Peyer's patch (tissue), 4 donors: ENCODE measurements at regions not wholly inside any gene's neighbourhood (a gene's known extent, or its start where the extent isn't known, plus 50 kb on each side); places are given as distances from the start of the nearest gene placed in this dataset.

Experiments
- DNase-seq, 3 donors: peaks; one replicate each; pipeline ENCODE4 v3.0.0-alpha.2; 2017 to 2019
- H3K27ac ChIP-seq, 4 donors: fragments of 200-600 bp; sonication (generic); one replicate each; pipeline ENCODE4 v1.5.1; 2016 to 2019
- H3K27me3 ChIP-seq, 2 donors: fragments of 200-600 bp; sonication (generic); one replicate each; pipeline ENCODE4 v1.5.1; 2019
- H3K36me3 ChIP-seq, 3 donors: fragments of 200-600 bp; sonication (generic); one replicate each; pipeline ENCODE4 v1.5.1; 2016 to 2019
- H3K4me1 ChIP-seq, 4 donors: fragments of 200-600 bp; sonication (generic); one replicate each; pipeline ENCODE4 v1.5.1; 2016 to 2019
- H3K4me3 ChIP-seq, 4 donors: fragments of 200-600 bp; sonication (generic); 1 replicate in 3 of 4; 2 replicates in 1 of 4; pipeline ENCODE4 v1.5.1; 2016 to 2019; ENCODE audit warnings: mild to moderate bottlenecking in 1 of 4
- H3K9me3 ChIP-seq, 4 donors: fragments of 200-600 bp; sonication (generic); one replicate each; pipeline ENCODE4 v1.5.1; 2016 to 2019; ENCODE audit warnings: mild to moderate bottlenecking in 1 of 4
- POLR2A ChIP-seq, 2 donors: fragments of 450-650 bp; IDR thresholded peaks; one replicate each; pipeline ENCODE4 v1.5.1; 2017; ENCODE audit warnings: antibody characterized with exemption in 2 of 2, mild to moderate bottlenecking in 2 of 2, moderate library complexity in 2 of 2
- TF ChIP-seq, protein P1 (sequence below), 6 experiments: fragments of 450-650 bp in 4 of 6; fragments of 200-600 bp in 2 of 6; sonication (generic) in 1 of 6; IDR thresholded peaks; one replicate each; pipeline ENCODE4 v1.5.1; 2017 to 2019; ENCODE audit warnings: antibody characterized with exemption in 6 of 6, mild to moderate bottlenecking in 3 of 6, moderate library complexity in 1 of 6

DNA sequence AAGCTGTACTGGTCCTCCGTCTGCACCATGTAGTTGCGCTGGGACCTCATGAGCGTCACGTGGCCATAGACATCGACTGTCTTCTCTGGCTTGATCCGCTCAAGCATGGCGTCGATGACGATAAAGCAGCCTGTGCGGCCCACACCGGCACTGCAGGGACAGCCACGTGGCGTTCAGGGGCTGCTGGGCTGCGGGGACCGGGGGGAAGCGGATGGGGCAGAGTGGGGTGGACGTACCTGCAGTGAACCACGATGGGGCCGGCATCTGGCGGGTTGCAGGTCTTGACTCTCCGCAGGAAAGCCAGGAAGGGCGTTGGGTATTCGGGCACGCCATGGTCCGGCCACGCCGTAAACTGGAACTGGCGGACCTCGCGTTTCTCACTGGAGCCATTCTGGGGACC lies 128.5 kb downstream of the PTPRS start:
- Histone ChIP-seq H3K36me3 (peaks cover 0 to 20% (median 0%) of the 10 kb centered on the region in 3 donors), H3K4me3 (no peak overlapping the region), H3K9me3 (no peaks in the 10 kb centered on the region), H3K4me1 (no peaks in the 10 kb centered on the region), H3K27me3 (no peaks in the 10 kb centered on the region), H3K27ac (no peak overlapping the region)
- TF ChIP-seq, protein P1, sequence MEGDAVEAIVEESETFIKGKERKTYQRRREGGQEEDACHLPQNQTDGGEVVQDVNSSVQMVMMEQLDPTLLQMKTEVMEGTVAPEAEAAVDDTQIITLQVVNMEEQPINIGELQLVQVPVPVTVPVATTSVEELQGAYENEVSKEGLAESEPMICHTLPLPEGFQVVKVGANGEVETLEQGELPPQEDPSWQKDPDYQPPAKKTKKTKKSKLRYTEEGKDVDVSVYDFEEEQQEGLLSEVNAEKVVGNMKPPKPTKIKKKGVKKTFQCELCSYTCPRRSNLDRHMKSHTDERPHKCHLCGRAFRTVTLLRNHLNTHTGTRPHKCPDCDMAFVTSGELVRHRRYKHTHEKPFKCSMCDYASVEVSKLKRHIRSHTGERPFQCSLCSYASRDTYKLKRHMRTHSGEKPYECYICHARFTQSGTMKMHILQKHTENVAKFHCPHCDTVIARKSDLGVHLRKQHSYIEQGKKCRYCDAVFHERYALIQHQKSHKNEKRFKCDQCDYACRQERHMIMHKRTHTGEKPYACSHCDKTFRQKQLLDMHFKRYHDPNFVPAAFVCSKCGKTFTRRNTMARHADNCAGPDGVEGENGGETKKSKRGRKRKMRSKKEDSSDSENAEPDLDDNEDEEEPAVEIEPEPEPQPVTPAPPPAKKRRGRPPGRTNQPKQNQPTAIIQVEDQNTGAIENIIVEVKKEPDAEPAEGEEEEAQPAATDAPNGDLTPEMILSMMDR (IDR thresholded peaks at IDR 0.05), result no peak
- TF ChIP-seq POLR2A (IDR thresholded peaks at IDR 0.05), result no peak
- no peak for DNase-seq

DNA sequence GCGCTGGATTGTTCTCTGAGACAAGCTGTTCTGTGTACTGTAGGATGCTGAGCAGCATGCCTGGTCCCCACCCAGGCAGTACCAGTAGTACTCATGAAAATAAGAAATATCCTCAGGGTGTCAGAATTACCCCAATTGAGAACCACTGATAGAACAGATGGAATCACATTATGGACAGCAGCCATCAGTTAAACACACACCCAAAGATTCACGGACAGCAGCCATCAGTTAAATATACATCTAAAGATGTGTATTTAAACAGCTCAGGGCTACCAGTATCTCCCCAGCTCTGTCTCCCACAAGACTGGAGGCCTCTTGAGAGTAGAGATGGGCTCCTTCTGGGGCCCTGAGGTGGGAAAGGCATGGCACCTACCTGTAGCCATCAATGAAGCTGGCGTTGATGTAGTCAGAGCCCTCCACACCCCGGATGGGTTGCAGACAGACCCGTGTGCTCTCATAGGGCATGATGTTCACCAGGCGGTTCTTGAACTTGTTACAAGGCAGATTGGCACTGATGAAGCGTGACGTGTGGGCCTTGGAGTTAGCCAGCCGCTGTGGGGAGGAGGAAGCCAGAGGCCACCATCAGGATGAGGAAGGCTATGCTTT lies 129.3 kb downstream of the PTPRS start:
- H3K9me3 ChIP-seq, result no peaks in the 10 kb centered on the region
- H3K27me3 ChIP-seq, result no peaks in the 10 kb centered on the region
- TF ChIP-seq POLR2A (IDR thresholded peaks at IDR 0.05), result no peak
- TF ChIP-seq, protein P1 (IDR thresholded peaks at IDR 0.05), result no peak

GRCh38 chr19:5210556-5210955 lies 130.1 kb downstream of the PTPRS start:
- peaks cover 0 to 15% (median 0%) of the 10 kb centered on the region in 3 donors for H3K36me3 ChIP-seq
- no peak for TF ChIP-seq POLR2A (IDR thresholded peaks at IDR 0.05)
- TF ChIP-seq, protein P1 (IDR thresholded peaks at IDR 0.05), result no peak
- no peak for DNase-seq

More for the DNA sequence above, 129.3 kb downstream of the PTPRS start:
- H3K4me3 ChIP-seq, result no peak overlapping the region
- no peaks in the 10 kb centered on the region for H3K4me1 ChIP-seq
- no peak for DNase-seq
- H3K27ac ChIP-seq, result no peak overlapping the region
- H3K36me3 ChIP-seq, result peaks cover 0 to 15% (median 0%) of the 10 kb centered on the region in 3 donors

DNA sequence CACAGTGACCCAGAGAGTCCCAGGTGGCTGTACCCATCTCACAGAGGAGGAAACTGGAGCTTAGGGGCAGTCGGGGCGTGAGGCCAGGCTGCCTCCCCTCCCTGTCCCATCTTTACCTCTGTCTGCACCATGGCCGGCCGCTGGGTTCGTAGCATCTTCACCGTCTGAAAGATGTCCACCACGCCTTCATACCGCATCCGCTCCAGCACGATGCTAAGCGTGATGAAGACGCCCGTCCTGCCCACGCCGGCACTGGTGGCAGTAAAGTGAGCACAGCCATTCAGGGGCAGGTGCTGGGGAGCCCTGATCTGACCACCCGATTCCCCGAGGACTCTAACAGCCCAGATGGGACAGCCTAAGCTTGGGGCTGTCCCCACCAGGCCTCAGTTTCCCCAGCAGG lies 132.8 kb downstream of the PTPRS start:
- TF ChIP-seq, protein P1 (IDR thresholded peaks at IDR 0.05), result no peak
- TF ChIP-seq POLR2A (IDR thresholded peaks at IDR 0.05), result no peak
- Histone ChIP-seq H3K36me3 (peaks cover 0 to 15% (median 0%) of the 10 kb centered on the region in 3 donors), H3K27ac (no peak overlapping the region), H3K4me3 (no peak overlapping the region), H3K27me3 (no peaks in the 10 kb centered on the region), H3K9me3 (no peaks in the 10 kb centered on the region), H3K4me1 (no peaks in the 10 kb centered on the region)
- DNase-seq, result no peak

More at GRCh38 chr19:5210556-5210955, 130.1 kb downstream of the PTPRS start:
- Histone ChIP-seq H3K4me1 (no peaks in the 10 kb centered on the region), H3K27me3 (no peaks in the 10 kb centered on the region), H3K9me3 (no peaks in the 10 kb centered on the region), H3K27ac (no peak overlapping the region), H3K4me3 (no peak overlapping the region)

DNA sequence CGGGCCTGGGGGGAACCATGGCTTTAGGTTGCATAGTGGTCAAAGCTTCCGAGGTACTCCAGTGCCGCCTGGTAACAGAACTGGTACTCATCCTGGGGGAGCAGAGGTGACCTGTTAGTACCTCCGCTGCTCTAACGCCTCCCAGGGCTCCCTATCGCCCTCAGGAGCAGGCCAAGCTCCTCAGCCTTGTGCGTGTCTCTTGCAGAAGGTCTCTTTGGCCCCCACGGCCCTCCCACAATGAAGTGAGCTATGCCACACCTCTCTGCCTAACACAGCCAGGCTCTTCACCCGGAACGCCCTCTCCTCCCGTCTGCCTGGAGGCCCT lies 133.9 kb downstream of the PTPRS start:
- no peaks in the 10 kb centered on the region for H3K9me3 ChIP-seq
- no peak overlapping the region for H3K27ac ChIP-seq
- H3K36me3 ChIP-seq, result peaks cover 0 to 15% (median 0%) of the 10 kb centered on the region in 3 donors
- DNase-seq, result no peak
- no peaks in the 10 kb centered on the region for H3K27me3 ChIP-seq
- H3K4me1 ChIP-seq, result no peaks in the 10 kb centered on the region
- H3K4me3 ChIP-seq, result no peak overlapping the region
- TF ChIP-seq POLR2A (IDR thresholded peaks at IDR 0.05), result no peak
- TF ChIP-seq, protein P1 (IDR thresholded peaks at IDR 0.05), result no peak
